Panc1 (cell line): ENCODE measurements at regions not wholly inside any gene's neighbourhood (a gene's known extent, or its start where the extent isn't known, plus 50 kb on each side); places are given as distances from the start of the nearest gene placed in this dataset.

Experiments
- TF ChIP-seq, protein P1 (sequence below): fragments of 450-650 bp; IDR thresholded peaks from 2 replicates; pipeline ENCODE4 v1.5.1; 2017; ENCODE audit warnings: mild to moderate bottlenecking
- TF ChIP-seq, protein P2 (sequence below), 2 experiments: IDR thresholded peaks; 2 replicates each; pipeline ENCODE4 v1.6.1; 2011 to 2012; ENCODE audit warnings: low read depth in 2 of 2, control low read depth in 1 of 2, low read length in 1 of 2, mild to moderate bottlenecking in 1 of 2, moderate library complexity in 1 of 2; ENCODE audit not compliant: insufficient read depth in 1 of 2

DNA sequence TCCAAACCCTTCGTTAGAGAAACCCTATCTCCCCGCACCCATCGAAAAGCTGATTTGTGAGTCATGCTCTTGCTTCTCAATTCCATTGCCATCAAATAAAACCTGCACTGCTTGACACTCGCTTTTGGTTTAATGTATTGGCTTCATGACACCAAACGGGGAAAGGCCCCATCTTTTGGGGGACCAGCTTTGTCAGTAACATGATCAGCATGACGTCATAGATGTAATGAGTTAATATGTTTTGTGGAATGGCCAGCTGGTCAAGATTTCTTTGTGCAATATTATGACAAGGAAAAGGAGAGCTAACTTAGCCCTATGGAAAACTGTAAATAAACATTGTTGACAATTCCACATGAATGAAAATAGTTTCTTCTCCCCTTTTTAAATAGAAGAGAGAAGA is 1260.5 kb upstream of the CELF2 start:
- TF ChIP-seq, protein P1, sequence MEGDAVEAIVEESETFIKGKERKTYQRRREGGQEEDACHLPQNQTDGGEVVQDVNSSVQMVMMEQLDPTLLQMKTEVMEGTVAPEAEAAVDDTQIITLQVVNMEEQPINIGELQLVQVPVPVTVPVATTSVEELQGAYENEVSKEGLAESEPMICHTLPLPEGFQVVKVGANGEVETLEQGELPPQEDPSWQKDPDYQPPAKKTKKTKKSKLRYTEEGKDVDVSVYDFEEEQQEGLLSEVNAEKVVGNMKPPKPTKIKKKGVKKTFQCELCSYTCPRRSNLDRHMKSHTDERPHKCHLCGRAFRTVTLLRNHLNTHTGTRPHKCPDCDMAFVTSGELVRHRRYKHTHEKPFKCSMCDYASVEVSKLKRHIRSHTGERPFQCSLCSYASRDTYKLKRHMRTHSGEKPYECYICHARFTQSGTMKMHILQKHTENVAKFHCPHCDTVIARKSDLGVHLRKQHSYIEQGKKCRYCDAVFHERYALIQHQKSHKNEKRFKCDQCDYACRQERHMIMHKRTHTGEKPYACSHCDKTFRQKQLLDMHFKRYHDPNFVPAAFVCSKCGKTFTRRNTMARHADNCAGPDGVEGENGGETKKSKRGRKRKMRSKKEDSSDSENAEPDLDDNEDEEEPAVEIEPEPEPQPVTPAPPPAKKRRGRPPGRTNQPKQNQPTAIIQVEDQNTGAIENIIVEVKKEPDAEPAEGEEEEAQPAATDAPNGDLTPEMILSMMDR = no peak
- TF ChIP-seq, protein P2, sequence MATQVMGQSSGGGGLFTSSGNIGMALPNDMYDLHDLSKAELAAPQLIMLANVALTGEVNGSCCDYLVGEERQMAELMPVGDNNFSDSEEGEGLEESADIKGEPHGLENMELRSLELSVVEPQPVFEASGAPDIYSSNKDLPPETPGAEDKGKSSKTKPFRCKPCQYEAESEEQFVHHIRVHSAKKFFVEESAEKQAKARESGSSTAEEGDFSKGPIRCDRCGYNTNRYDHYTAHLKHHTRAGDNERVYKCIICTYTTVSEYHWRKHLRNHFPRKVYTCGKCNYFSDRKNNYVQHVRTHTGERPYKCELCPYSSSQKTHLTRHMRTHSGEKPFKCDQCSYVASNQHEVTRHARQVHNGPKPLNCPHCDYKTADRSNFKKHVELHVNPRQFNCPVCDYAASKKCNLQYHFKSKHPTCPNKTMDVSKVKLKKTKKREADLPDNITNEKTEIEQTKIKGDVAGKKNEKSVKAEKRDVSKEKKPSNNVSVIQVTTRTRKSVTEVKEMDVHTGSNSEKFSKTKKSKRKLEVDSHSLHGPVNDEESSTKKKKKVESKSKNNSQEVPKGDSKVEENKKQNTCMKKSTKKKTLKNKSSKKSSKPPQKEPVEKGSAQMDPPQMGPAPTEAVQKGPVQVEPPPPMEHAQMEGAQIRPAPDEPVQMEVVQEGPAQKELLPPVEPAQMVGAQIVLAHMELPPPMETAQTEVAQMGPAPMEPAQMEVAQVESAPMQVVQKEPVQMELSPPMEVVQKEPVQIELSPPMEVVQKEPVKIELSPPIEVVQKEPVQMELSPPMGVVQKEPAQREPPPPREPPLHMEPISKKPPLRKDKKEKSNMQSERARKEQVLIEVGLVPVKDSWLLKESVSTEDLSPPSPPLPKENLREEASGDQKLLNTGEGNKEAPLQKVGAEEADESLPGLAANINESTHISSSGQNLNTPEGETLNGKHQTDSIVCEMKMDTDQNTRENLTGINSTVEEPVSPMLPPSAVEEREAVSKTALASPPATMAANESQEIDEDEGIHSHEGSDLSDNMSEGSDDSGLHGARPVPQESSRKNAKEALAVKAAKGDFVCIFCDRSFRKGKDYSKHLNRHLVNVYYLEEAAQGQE (IDR thresholded peaks at IDR 0.05; ENCODE audit: insufficient read depth in 1 of 2, low read depth in 2 of 2, low read length in 1 of 2) = no peak
